ENCODE measurements at regions not wholly inside any gene's neighbourhood (a gene's known extent, or its start where the extent isn't known, plus 50 kb on each side); places are given as distances from the start of the nearest gene placed in this dataset.

DNA sequence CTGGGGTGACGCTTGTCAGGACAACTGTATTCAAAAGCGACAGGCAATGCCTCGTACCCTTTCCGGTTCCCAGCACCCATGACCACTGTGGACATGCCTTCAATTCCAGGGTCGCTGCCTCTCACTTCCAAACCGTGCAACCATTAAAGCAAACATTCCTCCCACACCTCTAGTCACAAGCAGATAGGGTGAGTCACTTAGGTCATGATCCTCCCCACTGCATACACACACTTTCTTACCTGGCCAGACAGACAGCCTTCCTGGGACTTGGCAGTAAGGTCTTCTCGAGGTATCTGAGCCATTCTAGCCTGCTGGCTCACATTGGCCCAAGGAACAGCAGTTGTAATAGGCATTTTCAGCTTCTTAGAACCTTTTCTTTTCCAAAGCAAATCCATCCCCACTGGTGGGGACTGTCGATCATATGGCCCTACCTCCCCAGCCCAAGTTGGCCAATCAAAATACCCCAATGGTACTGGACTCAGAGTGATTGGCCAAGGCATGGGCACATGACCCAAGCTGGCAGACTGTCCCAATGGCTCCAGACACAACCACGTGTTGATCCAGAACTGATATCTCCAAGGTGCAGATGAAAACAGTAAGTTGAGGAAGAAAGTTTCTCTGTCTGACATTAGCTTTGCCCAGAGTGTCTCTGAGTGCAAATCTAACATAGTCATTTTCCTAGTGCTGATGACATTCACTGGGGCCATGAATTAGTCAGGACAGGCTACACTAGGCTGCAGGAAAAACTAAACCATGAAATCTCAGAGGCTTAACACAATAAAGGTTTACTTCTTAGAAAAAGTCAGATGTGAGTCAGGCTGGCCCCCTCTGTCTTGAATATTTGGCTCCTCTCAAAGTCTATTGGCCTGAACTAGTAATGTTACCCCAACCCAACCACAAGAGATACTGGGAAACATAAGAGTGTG is 113.8 kb downstream of the RRAGC start:
- Histone ChIP-seq H3K4me2 (ENCODE audit: insufficient read depth, low read length) (no peak overlapping the region), H3K36me3 (ENCODE audit: control insufficient read depth in 2 of 2, extremely low read depth in 1 of 2, insufficient read depth in 2 of 2, low read length in 2 of 2) (no peaks in the 10 kb centered on the region), H3K79me2 (ENCODE audit: control insufficient read depth, insufficient read depth, low read length) (no peaks in the 10 kb centered on the region), H3K27me3 (ENCODE audit: control insufficient read depth in 2 of 2, insufficient read depth in 2 of 2, low read length in 2 of 2) (no peaks in the 10 kb centered on the region), H3K4me3 (replicated peaks in 1 of 3; ENCODE audit: insufficient read depth in 1 of 3, low read depth in 1 of 3, low read length in 3 of 3) (no peak overlapping the region), H3K9ac (replicated peaks; ENCODE audit: extremely low read depth, insufficient read depth, low read length) (no peak overlapping the region), H3K27ac (ENCODE audit: insufficient read depth, low read depth, low read length) (no peak overlapping the region), H2AFZ (ENCODE audit: low read depth, low read length) (no peak overlapping the region), H3K4me1 (ENCODE audit: control insufficient read depth, extremely low read depth, insufficient read depth, low read length) (no peaks in the 10 kb centered on the region), H4K20me1 (replicated peaks; ENCODE audit: control insufficient read depth, extremely low read depth, insufficient read depth, low read length) (no peaks in the 10 kb centered on the region), H3K9me3 (replicated peaks; ENCODE audit: control insufficient read depth, insufficient read depth, low read length) (no peaks in the 10 kb centered on the region), H3K9me1 (replicated peaks; ENCODE audit: control insufficient read depth, extremely low read depth, insufficient read depth, low read length) (no peaks in the 10 kb centered on the region)
- BruUV-seq (replicated peaks) = no TSS peak
- ChIA-PET CTCF (no interaction called here), POLR2A (no interaction called here)
- dilution Hi-C loops (cut with MboI; ENCODE audit: extremely low pct_ligation_motif_present, low sequenced_read_pairs) = no loop called here
- no peak for TF ChIP-seq MYC (IDR thresholded peaks at IDR 0.05; ENCODE audit: low read depth, low read length)
- no peak for TF ChIP-seq EZH2 (IDR thresholded peaks at IDR 0.05; ENCODE audit: borderline replicate concordance, low read depth, low read length, severe bottlenecking)
- no peak for TF ChIP-seq GATA2 (IDR thresholded peaks at IDR 0.05; ENCODE audit: insufficient read depth, insufficient read length, low read depth, low read length)
- DNase-seq (ENCODE audit: low read depth, low spot score) (no peak), FAIRE-seq (no peak)
- intact Hi-C loops (cut with micrococcal nuclease) = no loop called here

DNA sequence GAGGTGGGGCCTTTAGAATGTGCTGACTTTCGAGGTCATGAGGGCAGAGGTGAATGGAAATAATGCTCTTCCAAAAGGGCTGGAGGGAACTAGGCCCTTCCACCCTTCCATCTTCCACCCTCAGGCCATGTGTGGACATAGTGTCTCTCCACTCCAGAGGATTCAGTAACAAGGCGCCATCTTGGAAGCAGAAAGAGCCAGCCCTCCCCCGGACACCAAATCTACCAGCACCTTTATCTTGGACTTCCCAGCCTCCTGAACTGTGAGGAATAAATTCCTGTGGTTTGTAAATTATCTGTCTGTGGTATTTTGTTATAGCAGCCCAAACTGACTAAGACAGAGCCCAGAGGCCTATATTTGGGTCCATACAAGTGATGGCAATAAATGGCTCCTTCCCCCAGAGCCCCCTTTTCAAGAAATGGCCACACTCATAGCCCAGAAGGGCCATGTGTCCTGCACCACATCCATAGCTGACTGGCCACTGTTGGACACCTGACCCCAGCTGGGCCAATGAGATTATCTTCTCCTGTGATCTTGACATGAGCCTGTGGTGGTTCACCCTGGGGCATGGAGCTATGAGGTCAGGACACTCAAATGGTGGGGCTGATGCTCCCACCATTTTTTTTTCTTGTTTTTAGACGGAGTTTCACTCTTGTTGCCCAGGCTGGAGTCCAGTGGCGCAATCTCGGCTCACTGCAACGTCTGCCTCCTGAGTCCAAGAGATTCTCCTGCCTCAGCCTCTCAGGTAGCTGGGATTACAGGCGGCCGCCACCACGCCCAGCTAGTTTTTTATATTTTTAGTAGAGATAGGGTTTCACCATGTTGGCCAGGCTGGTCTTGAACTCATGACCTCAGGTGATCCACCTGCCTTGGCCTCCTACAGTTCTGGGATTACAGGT is 114.9 kb downstream of the RRAGC start:
- no peak overlapping the region for H2AFZ ChIP-seq (ENCODE audit: low read depth, low read length)

More for the DNA sequence above, 114.9 kb downstream of the RRAGC start:
- Histone ChIP-seq H4K20me1 (replicated peaks; ENCODE audit: control insufficient read depth, extremely low read depth, insufficient read depth, low read length) (no peaks in the 10 kb centered on the region), H3K79me2 (ENCODE audit: control insufficient read depth, insufficient read depth, low read length) (no peaks in the 10 kb centered on the region), H3K27ac (ENCODE audit: insufficient read depth, low read depth, low read length) (no peak overlapping the region), H3K4me3 (replicated peaks in 1 of 3; ENCODE audit: insufficient read depth in 1 of 3, low read depth in 1 of 3, low read length in 3 of 3) (no peak overlapping the region), H3K4me2 (ENCODE audit: insufficient read depth, low read length) (no peak overlapping the region), H3K36me3 (ENCODE audit: control insufficient read depth in 2 of 2, extremely low read depth in 1 of 2, insufficient read depth in 2 of 2, low read length in 2 of 2) (no peaks in the 10 kb centered on the region), H3K9me1 (replicated peaks; ENCODE audit: control insufficient read depth, extremely low read depth, insufficient read depth, low read length) (no peaks in the 10 kb centered on the region), H3K9ac (replicated peaks; ENCODE audit: extremely low read depth, insufficient read depth, low read length) (no peak overlapping the region), H3K4me1 (ENCODE audit: control insufficient read depth, extremely low read depth, insufficient read depth, low read length) (no peaks in the 10 kb centered on the region), H3K9me3 (replicated peaks; ENCODE audit: control insufficient read depth, insufficient read depth, low read length) (no peaks in the 10 kb centered on the region), H3K27me3 (ENCODE audit: control insufficient read depth in 2 of 2, insufficient read depth in 2 of 2, low read length in 2 of 2) (no peaks in the 10 kb centered on the region)
- no peak for FAIRE-seq
- ChIA-PET POLR2A (no interaction called here), CTCF (no interaction called here)
- dilution Hi-C loops (cut with MboI; ENCODE audit: extremely low pct_ligation_motif_present, low sequenced_read_pairs) = no loop called here
- intact Hi-C loops (cut with micrococcal nuclease) = no loop called here
- no TSS peak for BruUV-seq (replicated peaks)
- no peak for DNase-seq (ENCODE audit: low read depth, low spot score)
- TF ChIP-seq POLR2AphosphoS5 (IDR thresholded peaks at IDR 0.05; ENCODE audit: insufficient read depth, low read depth, low read length) (no peak), MYC (IDR thresholded peaks at IDR 0.05; ENCODE audit: low read depth, low read length) (no peak)
